8988T (cell line): ENCODE measurements at regions not wholly inside any gene's neighbourhood (a gene's known extent, or its start where the extent isn't known, plus 50 kb on each side); places are given as distances from the start of the nearest gene placed in this dataset.

ENCODE experiments used
- DNase-seq: peaks from one replicate; pipeline ENCODE4 v3.0.0; 2011

- no peak for DNase-seq
Measured at GRCh38 chr9:105828171-105828570, 133.8 kb downstream of the TMEM38B start.

DNA sequence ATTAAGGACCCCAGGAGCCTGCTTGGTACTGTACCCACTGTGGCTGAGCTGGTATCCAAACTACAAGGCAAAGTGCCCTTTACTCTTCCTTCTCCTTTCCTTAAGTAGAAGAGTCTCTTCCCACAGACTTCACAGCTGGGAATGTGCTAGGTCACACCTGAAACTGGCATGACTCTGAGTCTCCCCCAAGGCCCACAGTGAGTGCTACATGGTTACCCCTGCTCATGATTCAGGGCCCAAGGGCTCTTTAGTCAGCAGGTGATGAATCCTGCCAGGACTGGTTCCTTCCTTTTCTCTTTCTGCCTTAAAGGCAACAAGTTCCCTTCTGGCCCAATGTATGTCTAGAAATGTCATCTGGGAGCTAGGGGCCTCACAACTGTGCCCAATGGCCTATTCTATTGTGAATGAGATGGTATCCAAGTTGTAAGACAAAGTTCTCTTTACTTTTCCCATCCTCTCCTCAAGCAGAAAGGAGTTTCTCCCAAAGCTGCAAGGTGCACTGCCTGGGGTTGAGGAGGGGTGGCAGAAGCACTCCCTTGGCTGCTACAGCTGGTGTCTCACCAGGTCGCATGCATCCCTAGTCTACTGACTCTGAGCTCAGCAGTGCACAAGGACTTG lies 134.4 kb downstream of the TMEM38B start:
- DNase-seq = no peak

GRCh38 chr9:105830461-105830860 lies 136.1 kb downstream of the TMEM38B start:
- no peak for DNase-seq

DNA sequence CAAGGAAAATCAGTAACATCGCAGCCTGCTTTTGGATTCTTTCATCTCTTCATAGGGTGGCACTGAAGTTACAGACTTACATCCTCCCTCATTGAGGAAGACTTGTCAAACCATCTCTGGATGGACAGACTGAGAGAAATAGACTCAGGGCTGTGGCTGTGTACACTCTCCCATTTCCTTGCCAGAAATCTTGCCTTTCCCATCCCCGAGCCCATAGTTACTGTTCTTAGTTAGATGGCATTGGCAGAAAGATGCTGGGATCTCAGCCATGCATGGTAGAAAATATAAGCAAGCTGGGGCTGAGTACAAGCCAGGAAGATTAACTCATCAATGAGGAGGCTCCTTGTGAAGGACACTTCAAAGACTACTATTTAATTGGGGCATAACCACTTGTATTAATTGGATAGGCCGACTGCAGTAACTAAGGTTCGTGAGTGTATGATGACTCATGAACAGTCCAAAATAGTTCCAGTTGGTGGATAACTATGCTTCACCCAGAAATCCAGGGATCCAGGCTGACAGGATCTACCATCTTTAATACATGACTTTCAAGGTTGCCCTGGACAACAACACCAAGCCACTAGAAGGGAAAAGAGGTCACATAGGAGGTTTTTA lies 137.9 kb downstream of the TMEM38B start:
- DNase-seq = no peak

DNA sequence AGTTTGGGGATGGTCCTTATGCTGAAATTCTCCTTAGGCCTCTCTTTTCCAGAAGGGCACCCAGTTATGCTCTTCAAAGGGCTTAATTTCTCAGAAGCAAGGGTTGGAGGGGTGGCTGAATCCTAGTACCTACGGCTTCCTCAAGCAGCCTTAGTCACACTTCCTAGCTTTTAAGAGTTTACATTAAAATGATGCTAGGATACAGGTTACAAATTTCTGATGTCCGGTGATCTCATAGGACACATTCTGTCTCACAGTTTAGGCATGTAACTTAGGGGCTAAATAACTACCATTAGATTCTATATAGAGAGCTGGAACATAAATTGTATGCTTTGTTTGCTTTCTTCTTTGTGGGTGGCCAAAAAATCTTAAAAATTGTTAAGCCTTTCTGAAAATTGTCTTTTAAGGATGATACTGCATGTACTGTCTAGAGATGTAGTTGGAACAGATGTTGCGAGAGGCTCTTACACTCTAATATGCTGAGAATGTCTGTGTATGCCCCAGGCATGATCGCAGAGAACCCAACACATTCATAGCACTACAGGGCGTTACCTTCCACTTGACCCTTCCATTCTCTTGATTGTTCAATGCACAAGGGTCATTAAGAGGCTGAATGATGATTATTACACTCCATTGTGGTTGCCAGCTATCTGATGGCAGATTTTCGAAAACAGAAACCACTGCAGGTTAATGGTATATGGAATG lies 139.1 kb downstream of the TMEM38B start:
- DNase-seq = no peak

GRCh38 chr9:105834404-105834803 lies 140.1 kb downstream of the TMEM38B start:
- no peak for DNase-seq

- no peak for DNase-seq
Measured at GRCh38 chr9:105835721-105836120, 141.4 kb downstream of the TMEM38B start.

GRCh38 chr9:105836936-105837660 lies 142.8 kb downstream of the TMEM38B start:
- no peak for DNase-seq

- no peak for DNase-seq
Measured at GRCh38 chr9:105841562-105841961, 147.2 kb downstream of the TMEM38B start.

GRCh38 chr9:105842023-105842644 lies 147.8 kb downstream of the TMEM38B start:
- DNase-seq = no peak

- no peak for DNase-seq
Measured at GRCh38 chr9:105846825-105847224, 152.5 kb downstream of the TMEM38B start.

DNA sequence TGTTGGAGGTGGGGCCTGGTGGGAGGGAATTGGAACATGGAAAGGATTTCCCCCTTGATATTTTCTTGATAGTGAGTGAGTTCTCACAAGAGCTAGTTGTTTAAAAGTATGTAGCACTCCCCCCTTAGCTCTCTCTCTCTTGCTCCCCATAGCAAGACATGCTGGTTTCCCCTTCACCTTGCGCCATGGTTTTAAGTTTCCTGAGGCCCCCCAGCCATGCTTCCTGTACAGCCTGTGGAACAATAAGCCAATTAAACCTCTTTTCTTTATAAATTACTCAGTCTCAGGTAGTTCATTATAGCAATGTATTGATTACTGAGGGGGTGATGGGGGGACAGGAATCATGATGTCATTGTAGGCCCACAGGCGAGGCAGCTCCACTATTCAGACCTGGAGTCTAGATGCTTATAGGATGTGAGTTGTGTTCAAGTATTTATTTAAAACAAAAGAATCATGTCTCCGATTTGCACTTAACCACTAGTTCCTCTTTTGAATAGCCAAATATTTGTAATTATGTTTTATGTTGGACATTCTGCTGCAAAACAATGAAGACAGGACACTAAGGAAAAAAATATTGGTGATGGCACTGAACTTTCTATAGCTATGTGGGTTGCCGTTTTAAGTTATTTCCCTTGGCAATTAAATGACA lies 156.6 kb downstream of the TMEM38B start:
- no peak for DNase-seq

GRCh38 chr9:105854026-105854782 lies 159.9 kb downstream of the TMEM38B start:
- DNase-seq = no peak

GRCh38 chr9:105854783-105855724 lies 160.7 kb downstream of the TMEM38B start:
- DNase-seq = no peak

- DNase-seq = no peak
Measured at GRCh38 chr9:105855987-105856386, 161.6 kb downstream of the TMEM38B start.

DNA sequence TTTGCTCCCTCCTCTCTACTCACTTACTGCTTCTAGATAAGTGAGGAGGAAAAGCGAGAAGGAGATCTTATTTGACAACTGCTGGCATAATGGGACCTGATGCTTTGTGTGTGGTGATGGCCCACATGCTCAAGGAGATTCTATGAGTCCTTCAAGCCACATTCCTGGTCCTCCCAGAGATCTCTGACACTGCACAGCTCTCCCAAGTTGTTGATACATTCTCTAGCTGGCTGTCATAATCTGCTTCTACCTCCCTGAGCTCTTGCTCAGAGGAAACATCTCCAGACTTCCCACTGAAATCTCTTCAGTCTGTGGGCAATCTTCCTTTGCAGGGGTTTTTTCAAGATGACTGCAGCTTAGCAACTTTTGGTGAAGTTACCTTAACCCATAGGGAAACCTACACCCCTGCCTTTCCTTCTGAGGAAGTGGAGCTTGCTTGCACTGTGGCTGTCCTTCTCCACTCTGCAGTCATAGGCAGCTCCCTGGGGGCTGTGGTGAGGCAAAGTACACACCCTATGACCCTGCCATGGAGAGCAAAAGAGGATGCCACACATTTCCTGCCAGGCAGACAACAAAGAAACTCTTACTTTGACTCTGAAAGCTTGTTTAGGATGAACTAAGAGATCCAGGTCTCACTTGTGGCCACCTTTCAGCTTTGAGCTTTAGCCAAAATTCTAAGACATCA lies 163.8 kb downstream of the TMEM38B start:
- no peak for DNase-seq

- no peak for DNase-seq
Measured at GRCh38 chr9:105858877-105859276, 164.5 kb downstream of the TMEM38B start.

GRCh38 chr9:105859428-105860091 lies 165.2 kb downstream of the TMEM38B start:
- DNase-seq = no peak

DNA sequence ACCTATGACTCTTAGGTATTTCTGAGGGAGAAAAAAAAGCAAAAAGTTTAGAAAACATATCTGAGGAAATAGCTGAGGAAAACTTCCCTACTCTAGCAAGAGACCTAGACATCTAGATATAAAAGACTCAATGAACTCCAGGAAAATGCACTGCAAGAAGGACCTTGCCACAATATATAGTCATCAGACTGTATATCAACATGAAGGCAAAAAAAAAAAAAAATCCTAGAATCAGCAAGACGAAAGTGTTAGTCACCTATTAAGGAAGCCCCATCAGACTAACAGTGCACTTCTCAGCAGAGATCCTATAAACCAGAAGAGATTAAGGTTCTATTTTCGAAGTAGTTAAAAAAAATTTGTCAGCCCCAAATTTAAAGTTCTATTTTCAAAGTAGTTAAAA lies 166.2 kb downstream of the TMEM38B start:
- DNase-seq = no peak

GRCh38 chr9:105861972-105862371 lies 167.6 kb downstream of the TMEM38B start:
- DNase-seq = no peak
